ENCODE measurements at regions not wholly inside any gene's neighbourhood (a gene's known extent, or its start where the extent isn't known, plus 50 kb on each side); places are given as distances from the start of the nearest gene placed in this dataset.

- no peak for TF ChIP-seq CTCF (conservative IDR thresholded peaks at IDR 0.05; ENCODE audit: low read length)
- no peak for TF ChIP-seq EZH2phosphoT487 (IDR thresholded peaks at IDR 0.05; ENCODE audit: borderline replicate concordance, low read depth, low read length)
Observed at GRCh38 chr5:68440245-68440644, 224.7 kb downstream of the PIK3R1 start.
